Panc1 (cell line): ENCODE measurements at regions not wholly inside any gene's neighbourhood (a gene's known extent, or its start where the extent isn't known, plus 50 kb on each side); places are given as distances from the start of the nearest gene placed in this dataset.

Experiments used
- ATAC-seq: fragments of 200-7000 bp; cut with Tn5 transposase; 2 replicates; pipeline ENCODE4 v1.9.1; 2020; ENCODE audit warnings: mild to moderate bottlenecking, moderate library complexity
- BruUV-seq: library from RNA; stranded (reverse); fragments of 400-500 nt; replicated peaks from 2 replicates; lab custom pipeline; 2021; lab: Mats Ljungman, UMichigan
- CTCF ChIA-PET: fragments of 300-600 bp; sonication (Branson Sonifier 250); formaldehyde crosslinking; loops from one replicate; lab custom pipeline; 2022; ENCODE audit warnings: antibody characterized with exemption; lab: Charles Lee
- POLR2A ChIA-PET: fragments of 300-600 bp; sonication (Branson Sonifier 250); formaldehyde crosslinking; loops from one replicate; lab custom pipeline; 2022; ENCODE audit warnings: antibody characterized with exemption; lab: Charles Lee
- DNase-seq: peaks from one replicate; pipeline ENCODE4 v3.0.0-alpha.2; 2010; ENCODE audit warnings: low read depth, low spot score
- H3K27ac ChIP-seq: 2 replicates; pipeline ENCODE4 v1.5.1; 2011; ENCODE audit warnings: mild to moderate bottlenecking, low read length, inconsistent platforms
- H3K27me3 ChIP-seq: fragments of 200-500 bp; sonication (Bioruptor generic); 2 replicates; pipeline ENCODE4 v1.6.0; 2014; ENCODE audit warnings: low read length, inconsistent platforms; ENCODE audit not compliant: control insufficient read depth, insufficient read depth
- H3K36me3 ChIP-seq: fragments of 200-500 bp; sonication (Bioruptor generic); 2 replicates; pipeline ENCODE4 v1.5.1; 2014; ENCODE audit warnings: inconsistent platforms, mild to moderate bottlenecking, low read length, moderate library complexity; ENCODE audit not compliant: control insufficient read depth, insufficient read depth
- H3K4me1 ChIP-seq: 2 replicates; pipeline ENCODE4 v1.5.1; 2011; ENCODE audit warnings: inconsistent platforms, mild to moderate bottlenecking, low read length, moderate library complexity; ENCODE audit not compliant: control insufficient read depth, insufficient read depth
- H3K4me3 ChIP-seq, 2 experiments: 2 replicates each; pipeline ENCODE4 v1.5.1; 2011 to 2012; ENCODE audit warnings: low read depth in 2 of 2, low read length in 2 of 2, mild to moderate bottlenecking in 2 of 2, inconsistent platforms in 1 of 2, moderate library complexity in 1 of 2
- H3K9me3 ChIP-seq: fragments of 200-500 bp; sonication (Bioruptor generic); 2 replicates; pipeline ENCODE4 v1.5.1; 2014; ENCODE audit warnings: low read depth, mild to moderate bottlenecking, inconsistent platforms, low read length, moderate library complexity; ENCODE audit not compliant: control insufficient read depth, insufficient read depth
- CTCF ChIP-seq: fragments of 450-650 bp; IDR thresholded peaks from 2 replicates; pipeline ENCODE4 v1.5.1; 2017; ENCODE audit warnings: mild to moderate bottlenecking
- POLR2AphosphoS5 ChIP-seq: IDR thresholded peaks from 2 replicates; pipeline ENCODE4 v1.6.1; 2012; ENCODE audit warnings: mild to moderate bottlenecking, low read depth, low read length, moderate library complexity
- SIN3A ChIP-seq: IDR thresholded peaks from 2 replicates; pipeline ENCODE4 v1.6.1; 2012; ENCODE audit warnings: low read depth, mild to moderate bottlenecking, low read length, moderate library complexity, borderline replicate concordance; ENCODE audit not compliant: insufficient read depth
- TCF7L2 ChIP-seq: IDR thresholded peaks from 2 replicates; pipeline ENCODE4 v1.6.1; 2011; ENCODE audit warnings: mild to moderate bottlenecking, low read depth, low read length, inconsistent platforms
- in situ Hi-C: cut with HindIII; loops from 2 replicates; pipeline ENCODE4 v1.10.0; 2016; ENCODE audit warnings: low sequenced_read_pairs, low pct_unique_long_range_greater_than_20kb
- intact Hi-C: fragments of 100-400 bp; cut with micrococcal nuclease; formaldehyde crosslinking; loops from one replicate; pipeline ENCODE4 v1.10.0; 2022; ENCODE audit not compliant: unreplicated experiment
- TF ChIP-seq, protein P1 (sequence below), 2 experiments: IDR thresholded peaks; 2 replicates each; pipeline ENCODE4 v1.6.1; 2011 to 2012; ENCODE audit warnings: low read depth in 2 of 2, control low read depth in 1 of 2, low read length in 1 of 2, mild to moderate bottlenecking in 1 of 2, moderate library complexity in 1 of 2; ENCODE audit not compliant: insufficient read depth in 1 of 2

DNA sequence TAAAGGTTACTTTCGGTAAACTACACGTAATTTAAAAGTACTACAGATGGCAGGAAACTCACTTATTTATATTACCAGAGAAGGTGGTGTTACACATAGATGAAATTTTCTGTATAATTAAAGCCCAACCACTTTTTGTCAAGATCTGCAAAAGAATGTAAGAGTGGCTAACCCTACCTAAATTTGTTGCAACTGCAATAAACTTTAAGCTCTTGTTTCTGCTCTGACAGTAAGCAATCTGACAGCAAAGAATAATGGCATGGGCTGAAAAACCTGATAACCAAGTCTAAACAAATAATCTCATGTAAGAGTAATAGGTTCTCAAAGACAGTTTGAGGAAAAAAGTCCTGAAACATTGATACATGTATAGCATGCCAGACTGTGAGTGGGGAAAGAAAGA is 897.3 kb downstream of the TUSC7 start:
- intact Hi-C loops, result no loop called here
- Histone ChIP-seq H3K4me1 (no peaks in the 10 kb centered on the region), H3K4me3 (no peak overlapping the region), H3K27me3 (no peaks in the 10 kb centered on the region), H3K36me3 (no peaks in the 10 kb centered on the region), H3K27ac (no peak overlapping the region), H3K9me3 (no peaks in the 10 kb centered on the region)
- TF ChIP-seq POLR2AphosphoS5 (no peak), CTCF (no peak), TCF7L2 (no peak), SIN3A (no peak)
- TF ChIP-seq, protein P1, sequence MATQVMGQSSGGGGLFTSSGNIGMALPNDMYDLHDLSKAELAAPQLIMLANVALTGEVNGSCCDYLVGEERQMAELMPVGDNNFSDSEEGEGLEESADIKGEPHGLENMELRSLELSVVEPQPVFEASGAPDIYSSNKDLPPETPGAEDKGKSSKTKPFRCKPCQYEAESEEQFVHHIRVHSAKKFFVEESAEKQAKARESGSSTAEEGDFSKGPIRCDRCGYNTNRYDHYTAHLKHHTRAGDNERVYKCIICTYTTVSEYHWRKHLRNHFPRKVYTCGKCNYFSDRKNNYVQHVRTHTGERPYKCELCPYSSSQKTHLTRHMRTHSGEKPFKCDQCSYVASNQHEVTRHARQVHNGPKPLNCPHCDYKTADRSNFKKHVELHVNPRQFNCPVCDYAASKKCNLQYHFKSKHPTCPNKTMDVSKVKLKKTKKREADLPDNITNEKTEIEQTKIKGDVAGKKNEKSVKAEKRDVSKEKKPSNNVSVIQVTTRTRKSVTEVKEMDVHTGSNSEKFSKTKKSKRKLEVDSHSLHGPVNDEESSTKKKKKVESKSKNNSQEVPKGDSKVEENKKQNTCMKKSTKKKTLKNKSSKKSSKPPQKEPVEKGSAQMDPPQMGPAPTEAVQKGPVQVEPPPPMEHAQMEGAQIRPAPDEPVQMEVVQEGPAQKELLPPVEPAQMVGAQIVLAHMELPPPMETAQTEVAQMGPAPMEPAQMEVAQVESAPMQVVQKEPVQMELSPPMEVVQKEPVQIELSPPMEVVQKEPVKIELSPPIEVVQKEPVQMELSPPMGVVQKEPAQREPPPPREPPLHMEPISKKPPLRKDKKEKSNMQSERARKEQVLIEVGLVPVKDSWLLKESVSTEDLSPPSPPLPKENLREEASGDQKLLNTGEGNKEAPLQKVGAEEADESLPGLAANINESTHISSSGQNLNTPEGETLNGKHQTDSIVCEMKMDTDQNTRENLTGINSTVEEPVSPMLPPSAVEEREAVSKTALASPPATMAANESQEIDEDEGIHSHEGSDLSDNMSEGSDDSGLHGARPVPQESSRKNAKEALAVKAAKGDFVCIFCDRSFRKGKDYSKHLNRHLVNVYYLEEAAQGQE (IDR thresholded peaks at IDR 0.05; ENCODE audit: insufficient read depth in 1 of 2, low read depth in 2 of 2, low read length in 1 of 2), result no peak
- POLR2A ChIA-PET, result no interaction called here
- CTCF ChIA-PET, result no interaction called here
- ATAC-seq, result no peak
- no TSS peak for BruUV-seq
- DNase-seq, result no peak
- in situ Hi-C loops, result no loop called here

GRCh38 chr3:117609330-117609729 is 899.8 kb downstream of the TUSC7 start:
- ChIA-PET POLR2A (no interaction called here), CTCF (no interaction called here)
- in situ Hi-C loops (no loop called here), intact Hi-C loops (no loop called here)
- Histone ChIP-seq H3K4me3 (no peak overlapping the region), H3K27me3 (no peaks in the 10 kb centered on the region), H3K9me3 (no peaks in the 10 kb centered on the region), H3K27ac (no peak overlapping the region), H3K4me1 (no peaks in the 10 kb centered on the region), H3K36me3 (no peaks in the 10 kb centered on the region)
- BruUV-seq, result no TSS peak
- TF ChIP-seq, protein P1 (IDR thresholded peaks at IDR 0.05; ENCODE audit: insufficient read depth in 1 of 2, low read depth in 2 of 2, low read length in 1 of 2), result no peak
- TF ChIP-seq TCF7L2 (no peak), CTCF (no peak), SIN3A (no peak), POLR2AphosphoS5 (no peak)
- no peak for ATAC-seq
- no peak for DNase-seq
